HG02763 (cell line): ENCODE measurements at regions not wholly inside any gene's neighbourhood (a gene's known extent, or its start where the extent isn't known, plus 50 kb on each side); places are given as distances from the start of the nearest gene placed in this dataset.

Experiments
- ATAC-seq: cut with Tn5 transposase; IDR thresholded peaks from one replicate; pipeline ENCODE4 v1.9.1; 2021; ENCODE audit warnings: mild to moderate bottlenecking, moderate library complexity; ENCODE audit not compliant: unreplicated experiment

DNA sequence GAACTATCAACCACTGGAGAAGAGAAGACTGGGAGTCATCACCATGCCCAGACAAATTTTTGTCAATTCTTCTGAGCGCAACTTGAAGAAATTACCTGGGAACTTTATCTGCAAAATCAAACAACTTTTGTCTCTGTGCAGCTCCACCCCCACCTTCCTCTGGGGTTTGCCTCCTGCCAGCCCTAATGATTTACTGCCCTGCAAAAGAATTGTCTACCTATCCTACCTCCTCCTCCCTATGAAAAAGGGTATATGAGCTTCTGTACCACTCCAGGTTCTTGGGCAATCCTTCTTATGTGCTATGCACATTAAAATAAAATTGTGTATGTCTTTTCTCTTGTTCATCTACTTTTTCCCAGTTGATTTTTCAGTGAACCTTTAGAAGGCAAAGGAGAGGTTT lies 191.9 kb downstream of the URB2 start:
- ATAC-seq: no peak

DNA sequence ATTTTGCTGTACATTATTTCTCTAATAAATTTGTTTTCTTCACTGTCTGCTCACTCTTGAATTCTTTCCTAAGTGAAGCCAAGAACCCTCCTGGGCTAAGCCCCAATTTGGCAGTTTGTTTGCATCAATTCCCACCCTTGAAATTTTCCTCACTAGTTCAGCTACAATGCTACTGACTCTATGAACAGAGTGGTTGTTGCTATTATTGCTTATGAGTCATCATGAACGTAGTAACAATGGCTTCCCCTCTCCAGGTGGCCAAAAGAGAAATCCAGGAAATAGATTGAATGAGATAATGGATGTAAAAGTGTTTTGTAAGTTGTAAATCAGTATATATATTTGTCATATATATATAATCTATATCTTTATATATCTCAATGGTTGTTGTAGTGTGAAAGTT lies 193.0 kb downstream of the URB2 start:
- no peak for ATAC-seq

DNA sequence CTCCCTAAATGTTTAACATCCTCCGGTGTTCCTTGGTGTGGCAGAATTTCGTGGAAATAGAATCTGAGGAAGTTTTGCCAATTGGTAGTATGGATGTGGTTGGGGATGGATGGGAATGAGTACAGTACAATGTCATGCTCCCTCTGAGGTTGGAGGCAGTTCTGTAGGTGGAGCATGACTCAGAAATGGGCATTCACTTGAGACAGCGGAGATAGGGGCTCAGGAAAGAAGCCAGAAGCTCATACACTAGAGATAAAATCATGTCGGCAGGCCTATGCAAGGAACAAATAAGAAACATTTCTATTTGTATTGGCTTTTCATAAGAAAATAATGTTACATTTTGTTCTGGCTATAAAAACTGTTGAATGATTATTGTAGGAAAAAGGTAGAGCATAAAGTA lies 196.0 kb downstream of the URB2 start:
- ATAC-seq: no peak

DNA sequence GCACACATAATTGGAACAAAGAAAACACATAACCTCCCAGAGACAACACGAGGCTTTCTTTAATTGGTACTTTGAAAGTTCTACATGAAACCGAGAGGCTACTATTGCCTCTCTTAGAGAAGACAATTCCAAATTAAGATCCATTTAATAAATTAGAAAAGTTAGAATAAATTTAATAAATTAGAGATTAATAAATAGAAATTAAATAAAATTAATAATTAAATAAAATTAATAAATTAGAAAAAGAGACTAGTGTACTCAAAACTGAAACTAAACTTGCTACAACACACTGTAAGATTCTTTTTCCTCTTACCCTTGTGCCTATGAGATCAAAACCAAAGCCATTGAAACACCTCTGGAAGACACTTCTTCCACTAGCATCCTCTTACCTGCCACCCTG lies 199.0 kb downstream of the URB2 start:
- no peak for ATAC-seq

DNA sequence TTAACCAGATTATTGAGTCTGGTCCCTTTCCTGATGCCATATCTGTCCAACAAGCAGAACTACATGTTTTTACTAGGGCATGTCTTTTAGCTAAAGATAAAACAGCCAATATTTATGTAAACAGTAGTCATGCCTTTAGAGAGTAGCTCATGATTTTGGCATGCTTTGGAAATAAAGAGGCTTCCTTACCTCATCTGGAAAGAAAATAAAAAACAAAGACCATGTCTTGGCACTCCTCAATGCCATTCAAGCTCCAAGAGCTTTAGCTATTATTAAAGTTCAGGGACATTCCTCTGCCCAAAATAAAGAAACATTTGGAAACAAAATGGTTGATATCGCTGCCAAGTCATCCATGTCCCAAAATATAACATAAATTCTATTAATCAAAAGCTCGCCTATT lies 202.4 kb downstream of the URB2 start:
- ATAC-seq: no peak

DNA sequence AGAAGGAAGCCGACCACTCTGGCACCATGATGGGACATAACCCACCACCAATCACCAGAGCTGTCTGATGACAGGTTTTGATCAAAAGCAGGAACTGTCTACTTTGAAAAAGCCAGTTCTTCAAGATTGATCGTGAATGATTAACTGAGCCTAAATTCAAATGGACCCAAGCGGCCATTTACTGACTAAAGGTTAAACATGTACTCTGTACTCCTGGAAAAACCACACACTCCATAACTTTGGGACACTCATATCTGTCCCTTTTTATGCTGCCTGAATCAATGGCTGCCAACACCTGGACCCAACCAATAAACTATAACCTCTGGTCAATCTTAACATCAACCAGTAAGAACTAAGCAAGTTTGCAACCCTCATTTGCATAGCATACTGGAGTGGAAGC lies 206.6 kb downstream of the URB2 start:
- ATAC-seq: no peak

DNA sequence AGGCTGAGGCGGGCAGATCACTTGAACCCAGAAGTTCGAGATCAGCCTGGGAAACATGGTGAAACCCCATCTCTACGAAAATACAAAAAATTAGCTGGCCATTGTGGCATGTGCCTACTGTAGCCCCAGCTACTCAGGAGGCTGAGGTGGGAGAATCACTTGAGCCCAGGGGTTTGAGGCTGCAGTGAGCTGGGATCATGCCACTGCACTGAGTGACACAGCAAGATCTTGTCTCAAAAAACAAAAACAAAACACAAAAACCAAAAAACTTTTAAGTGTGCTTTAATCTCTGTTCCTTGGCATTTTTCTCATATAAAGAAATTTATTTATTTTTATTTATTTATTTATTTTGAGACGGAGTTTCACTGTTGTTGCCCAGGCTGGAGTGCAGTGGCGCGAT lies 208.2 kb downstream of the URB2 start:
- ATAC-seq: no peak

DNA sequence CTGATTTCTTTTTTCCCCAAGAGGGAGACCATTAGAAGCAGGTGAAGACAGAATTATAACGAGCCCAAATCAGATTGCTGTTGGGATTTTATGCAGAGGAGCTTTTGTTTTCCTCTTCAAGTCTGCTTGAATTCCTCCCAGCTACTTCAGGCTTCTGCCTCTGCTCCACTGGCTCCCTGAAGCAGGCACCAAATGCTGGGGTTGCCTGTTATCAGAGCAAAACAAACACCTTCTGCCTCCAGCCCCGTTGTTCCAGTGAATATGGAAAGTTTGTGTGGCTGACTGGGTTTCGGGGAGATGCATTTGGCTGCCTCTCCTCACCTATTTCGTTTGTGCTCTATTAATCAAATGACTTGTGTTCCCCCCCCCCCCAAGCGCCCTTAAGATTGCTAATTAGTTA lies 209.2 kb downstream of the URB2 start:
- no peak for ATAC-seq

DNA sequence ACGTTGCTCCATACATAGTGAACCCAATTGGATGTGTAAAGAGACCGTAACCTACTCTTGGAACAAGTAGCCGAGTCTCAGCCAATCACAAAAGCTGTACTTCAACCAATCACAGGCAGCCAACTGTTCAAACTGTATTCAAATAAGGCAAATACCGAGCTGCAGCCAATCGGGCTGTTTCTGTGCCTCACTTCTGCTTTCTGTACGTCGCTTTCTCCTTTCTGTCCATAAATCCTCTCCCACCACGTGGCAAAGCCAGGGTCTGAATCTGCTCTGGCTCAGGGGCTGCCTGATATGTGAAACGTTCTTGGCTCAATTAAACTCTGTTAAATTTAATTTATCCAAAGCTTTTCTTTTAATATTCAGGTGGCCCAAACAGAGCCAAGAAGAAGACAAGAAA lies 210.3 kb downstream of the URB2 start:
- ATAC-seq: no peak

DNA sequence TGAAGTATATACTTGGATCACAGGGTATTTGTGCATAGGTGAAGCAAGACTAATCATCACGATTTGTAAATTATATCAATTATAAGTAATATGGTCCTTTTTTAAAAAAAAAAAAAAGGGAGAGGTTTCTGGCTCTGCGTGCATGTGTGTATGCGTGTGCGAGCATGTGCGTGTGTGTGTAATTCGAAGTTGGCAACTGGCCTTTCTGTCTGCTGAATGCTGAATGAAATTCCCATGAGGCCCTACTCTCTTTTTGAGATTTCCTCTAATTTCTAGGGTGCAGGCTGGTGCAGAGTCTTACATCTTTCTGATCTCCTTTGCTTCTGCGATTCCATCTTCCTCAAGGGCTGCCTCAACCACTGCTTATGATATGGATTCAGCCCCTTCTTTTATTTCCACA lies 212.2 kb downstream of the URB2 start:
- ATAC-seq: no peak

DNA sequence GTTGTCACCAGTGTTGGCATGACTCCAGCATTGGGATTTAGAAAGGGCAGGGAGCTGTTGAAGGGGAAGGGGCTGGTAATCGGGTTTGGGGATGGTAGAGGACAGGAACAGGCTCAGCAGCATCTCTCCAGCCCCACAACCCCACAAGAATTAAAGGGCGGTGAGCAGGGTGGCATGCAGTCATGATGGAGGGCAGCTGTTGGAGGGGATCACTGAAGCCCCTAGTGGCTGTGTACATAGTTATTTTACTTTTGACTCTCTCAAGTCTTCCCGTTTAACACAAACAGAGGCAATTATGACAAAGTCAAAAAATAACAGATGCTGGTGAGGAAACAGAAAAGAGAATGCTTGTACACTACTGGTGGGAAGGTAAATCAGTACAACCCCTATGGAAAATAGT lies 213.8 kb downstream of the URB2 start:
- ATAC-seq: no peak

DNA sequence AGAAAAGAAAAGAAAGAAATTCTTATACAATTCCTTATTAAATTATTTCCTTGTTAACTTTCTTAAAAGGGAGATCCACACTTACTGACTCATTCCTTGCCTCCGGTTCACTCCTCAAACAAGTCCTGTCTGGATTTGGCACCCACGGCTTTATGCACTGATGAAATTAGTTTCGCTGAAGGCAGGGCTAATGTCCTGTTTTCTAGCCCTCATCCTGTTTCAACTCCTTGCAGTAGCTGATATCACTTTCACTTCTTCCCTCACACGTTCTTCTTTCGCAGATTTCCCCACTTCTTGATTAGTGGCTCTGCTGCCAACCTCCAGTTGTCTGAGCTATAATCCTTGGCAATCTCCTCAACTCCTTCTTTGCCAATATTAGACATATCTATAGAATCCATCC lies 215.2 kb downstream of the URB2 start:
- ATAC-seq: no peak

DNA sequence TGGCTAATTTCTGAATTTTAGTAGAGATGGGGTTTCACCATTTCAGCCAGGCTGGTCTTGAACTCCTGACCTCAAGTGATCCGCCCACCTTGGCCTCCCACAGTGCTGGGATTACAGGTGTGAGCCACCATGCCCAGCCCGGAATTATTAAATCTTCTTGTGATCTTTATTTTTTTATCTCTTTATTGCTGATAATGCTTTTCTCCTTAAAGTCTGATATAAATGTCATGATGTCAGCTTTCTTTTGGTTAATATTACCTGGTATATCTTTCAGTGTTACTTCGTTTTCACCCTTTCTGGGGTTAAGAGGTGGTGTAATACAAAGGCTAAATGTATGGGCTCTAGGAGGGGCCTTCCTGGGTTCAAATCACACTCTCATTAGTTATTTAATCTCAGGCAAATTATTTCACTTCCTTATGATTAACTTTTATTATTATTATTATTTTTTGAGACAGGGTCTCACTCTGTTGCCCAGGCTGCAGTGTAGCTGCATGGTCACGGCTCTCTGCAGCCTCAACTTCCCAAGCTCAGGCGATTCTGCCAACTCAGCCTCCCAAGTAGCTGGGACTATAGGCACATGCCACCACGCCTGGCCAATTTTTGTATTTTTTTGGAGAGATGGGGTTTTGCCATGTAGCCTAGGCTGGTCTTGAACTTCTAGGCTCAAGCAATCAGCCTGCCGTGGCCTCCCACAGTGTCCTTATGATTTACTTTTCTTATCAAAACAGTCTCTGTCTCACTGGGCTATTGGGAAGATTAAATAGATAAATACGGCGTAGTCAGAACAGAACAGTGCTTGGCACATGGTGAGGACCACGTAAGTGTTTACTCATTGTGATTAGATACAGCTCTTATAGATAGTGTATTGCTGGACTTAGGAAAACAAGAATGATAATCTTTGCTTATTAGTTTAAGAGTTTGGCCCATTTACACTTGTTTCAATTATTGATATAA lies 216.5 kb downstream of the URB2 start:
- no peak for ATAC-seq

DNA sequence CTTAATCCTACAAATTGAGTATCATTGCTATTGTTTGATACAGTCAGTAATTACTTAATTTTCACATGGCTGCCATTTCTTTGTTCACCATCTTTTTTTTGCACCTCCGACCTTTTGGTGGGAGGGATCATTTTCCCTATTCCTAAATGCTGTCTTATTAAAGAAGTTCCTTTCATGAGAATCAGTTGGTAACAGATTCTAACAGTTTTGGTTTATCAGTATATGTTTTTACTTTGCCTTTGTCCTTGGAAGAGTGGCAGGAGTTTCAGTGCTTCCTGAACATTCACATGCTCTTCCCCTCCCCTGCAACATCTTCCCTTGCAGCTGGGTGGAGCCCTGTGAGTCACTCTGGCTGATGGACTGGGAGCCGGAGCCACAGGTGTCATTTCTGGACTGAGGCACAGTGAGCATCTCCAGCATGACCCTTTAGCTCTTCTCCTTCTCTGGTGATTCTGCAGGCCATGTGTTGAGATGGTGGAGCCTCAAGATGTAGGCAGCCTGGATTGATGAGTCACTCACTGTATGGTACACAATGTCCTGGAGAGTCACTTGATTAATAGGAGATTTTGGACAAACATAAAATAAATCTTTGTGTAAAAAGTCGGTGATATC lies 217.7 kb downstream of the URB2 start:
- no peak for ATAC-seq

DNA sequence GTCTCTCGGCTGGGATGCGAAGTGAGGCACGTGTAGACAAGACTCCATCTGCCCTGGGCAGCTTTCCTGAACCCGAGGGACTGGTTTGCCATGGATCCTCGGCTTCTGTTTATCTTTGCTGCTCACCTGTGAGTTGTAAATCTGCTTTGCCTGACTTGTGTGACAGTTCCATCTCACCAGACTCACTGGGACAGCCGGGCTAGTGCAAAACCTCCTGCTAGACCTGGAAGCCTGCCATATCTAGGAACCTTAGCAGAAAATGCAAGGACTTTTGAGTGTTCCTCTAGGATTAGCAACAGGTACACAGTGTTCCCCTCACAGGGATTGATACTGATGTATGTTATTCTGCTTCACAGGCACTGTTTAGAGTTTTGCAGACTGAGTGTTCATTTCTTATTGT lies 218.6 kb downstream of the URB2 start:
- no peak for ATAC-seq

DNA sequence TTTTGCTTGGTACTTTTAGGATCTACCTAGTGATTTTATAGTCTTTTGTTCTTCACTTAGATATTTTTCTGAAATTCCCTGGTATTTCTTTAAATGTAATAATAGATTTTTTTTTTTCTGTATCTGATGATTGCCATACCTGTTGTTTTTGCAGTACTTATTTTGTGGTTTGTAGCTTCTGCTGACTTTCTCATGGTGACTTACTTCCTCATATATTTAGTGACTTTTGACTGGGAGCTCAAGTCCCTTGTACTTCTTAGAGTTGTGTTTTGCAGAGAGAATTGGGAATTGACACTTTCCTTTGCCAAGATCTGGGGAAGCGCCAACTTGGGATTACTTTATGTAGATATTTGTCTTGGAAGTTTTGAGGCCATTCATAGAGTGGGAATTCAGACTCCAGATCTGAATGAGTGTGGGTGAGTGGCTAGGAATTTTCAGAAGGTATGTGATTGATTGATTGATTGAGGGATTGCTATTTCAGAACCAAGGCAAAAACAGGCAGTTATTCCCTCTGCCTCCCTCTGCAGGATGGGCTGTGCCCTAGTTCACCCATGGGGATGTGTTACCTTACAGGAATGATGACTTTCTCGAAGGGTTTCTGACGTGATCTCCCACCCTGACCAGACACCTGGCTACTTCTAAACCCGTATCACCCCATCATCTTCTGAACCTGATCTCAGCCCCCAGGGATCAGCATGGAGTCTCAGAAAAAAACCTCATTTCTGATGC lies 219.5 kb downstream of the URB2 start:
- no peak for ATAC-seq

DNA sequence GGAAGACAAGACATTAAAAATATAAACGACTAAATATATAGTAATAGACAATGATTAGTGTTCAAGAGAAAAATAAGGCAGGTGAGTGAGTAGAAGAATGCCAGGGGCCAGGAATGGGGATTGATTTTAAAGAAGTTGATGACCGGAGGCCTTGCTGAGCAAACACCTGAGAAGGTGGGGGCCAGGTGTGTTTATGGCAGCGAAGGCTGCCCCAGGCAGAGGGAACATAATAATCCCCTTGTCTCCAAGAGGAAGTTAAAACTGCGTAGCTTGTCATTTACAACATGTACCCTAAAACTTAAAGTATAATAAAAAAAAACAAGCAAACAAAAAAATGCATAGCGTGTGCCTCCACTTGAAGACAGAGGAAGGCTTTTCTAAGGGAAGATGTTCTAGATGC lies 220.3 kb downstream of the URB2 start:
- ATAC-seq: no peak

DNA sequence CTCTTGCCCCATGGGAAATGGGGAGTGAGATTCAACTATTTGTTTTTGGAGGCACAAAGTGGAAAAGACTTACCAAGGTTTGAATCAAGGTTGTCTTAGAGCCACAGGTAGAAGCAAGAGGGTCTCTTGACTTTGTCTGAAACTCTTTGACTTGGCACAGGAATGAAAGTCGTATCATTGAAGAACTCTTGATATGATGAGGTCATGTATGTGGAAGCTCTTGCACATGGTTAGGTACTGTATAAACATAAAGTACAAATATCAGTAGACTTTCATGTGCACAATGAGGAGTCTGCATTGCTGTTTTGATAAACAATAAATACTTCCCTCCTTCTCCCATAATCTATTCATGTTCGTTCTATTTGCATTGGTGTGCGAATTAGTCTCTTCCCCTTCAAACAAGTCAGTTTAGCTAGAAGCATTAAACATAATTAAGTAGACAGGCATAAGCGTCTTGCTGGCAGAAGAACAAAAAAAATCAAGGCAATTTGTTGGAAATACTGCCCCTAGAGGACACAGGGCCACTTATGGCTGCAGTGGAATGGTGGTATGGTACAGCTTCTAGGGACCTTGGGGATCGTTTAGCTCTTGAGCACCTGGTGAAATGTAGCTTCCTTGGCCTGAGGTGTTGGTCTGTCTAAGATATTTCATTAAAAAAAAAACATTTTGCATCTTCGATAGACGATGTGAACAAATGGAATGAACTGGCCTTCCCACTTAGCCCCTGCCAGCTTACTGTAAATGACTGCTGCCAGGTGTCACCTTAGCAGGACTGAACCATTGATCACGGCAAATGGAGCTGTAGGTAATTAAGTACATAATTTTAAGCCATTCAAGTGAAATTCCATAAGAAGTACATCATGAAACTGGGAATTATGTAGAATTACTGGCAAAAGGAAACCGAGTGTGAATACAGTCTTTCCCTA lies 218.0 kb upstream of the GALNT2 start:
- ATAC-seq: no peak

DNA sequence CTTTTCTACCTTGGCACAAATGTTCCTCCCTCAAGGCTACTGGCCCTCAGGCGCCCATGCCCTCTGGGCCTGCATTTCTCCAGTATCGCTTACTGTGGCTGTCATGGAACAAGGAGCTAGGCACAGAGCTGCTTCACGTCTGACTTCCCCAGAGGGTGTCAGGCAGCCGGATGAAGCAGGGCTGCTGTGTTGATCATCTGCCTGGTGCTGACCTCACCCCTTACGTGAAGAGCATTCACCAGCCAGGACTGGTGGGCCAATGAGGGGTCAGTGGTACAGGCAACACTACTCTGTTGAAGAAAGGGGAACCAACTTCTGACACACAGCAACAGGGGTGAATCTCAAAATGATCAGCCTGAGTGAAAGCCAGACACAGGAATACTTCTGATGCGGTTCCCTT lies 215.5 kb upstream of the GALNT2 start:
- no peak for ATAC-seq

DNA sequence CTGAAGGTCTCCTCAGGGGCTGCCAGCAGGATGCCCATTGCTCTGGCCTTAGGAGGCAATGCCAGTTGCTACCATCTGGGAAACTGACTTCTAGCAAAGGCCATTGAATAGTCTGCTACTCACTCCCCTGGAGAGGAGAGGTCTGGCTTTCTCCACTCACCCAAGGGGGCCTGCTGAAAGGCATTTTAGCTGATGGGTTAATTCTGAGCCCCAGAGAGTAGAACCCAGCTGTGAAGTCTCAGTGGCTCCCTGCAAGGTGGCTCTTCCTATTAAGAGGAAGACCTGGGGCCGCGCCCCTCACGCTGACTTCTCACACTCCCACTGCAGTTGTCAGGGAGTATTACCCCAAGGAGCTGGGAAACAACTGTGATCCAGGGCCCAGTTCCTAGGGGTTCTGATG lies 213.3 kb upstream of the GALNT2 start:
- no peak for ATAC-seq

DNA sequence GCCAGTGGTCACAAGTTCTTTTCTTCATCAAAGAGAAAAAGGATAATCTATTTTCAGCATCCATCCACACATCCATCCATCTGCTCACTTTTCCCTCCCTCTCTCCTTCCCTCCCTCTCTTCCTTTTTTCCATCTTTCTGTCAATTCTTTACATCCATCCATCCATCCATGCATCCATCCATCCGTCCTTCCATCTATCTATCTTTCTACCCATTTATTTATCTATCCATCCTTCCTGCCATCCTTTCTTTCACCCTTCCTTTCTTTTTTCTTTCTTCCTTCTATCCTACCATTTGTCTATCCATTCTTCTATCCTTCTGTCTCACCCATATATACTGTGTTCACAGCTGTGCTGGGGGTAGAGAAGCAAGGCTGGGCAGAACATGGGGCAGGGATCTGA lies 212.4 kb upstream of the GALNT2 start:
- ATAC-seq: no peak
